GM12892 (cell line): ENCODE measurements at regions not wholly inside any gene's neighbourhood (a gene's known extent, or its start where the extent isn't known, plus 50 kb on each side); places are given as distances from the start of the nearest gene placed in this dataset.

Experiments used
- POLR2A ChIP-seq: IDR thresholded peaks from 2 replicates; pipeline ENCODE4 v1.6.1; 2011; ENCODE audit warnings: low read depth, low read length, control low read depth
- POLR2AphosphoS5 ChIP-seq: IDR thresholded peaks from 2 replicates; pipeline ENCODE4 v1.6.1; 2011; ENCODE audit warnings: low read depth, low read length, control low read depth

DNA sequence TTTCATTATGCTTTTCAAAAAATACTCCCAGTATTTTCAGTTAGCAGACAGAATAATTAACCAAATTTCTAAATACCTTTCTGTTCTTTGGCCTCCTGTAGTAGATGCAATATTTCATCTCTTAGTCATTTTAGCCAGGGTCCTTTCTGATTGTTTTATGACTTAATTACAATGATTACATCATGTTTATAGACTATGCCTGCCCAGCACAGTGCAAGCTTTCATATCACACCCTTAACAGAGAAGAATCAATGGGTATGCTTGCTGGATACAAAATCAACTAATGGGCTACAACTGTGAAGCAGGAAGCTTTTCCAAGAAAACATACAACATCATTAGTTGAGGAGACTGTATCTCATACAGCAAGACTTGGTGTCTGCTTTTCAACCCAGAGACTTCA, 119.8 kb upstream of the NRSN1 start:
- TF ChIP-seq POLR2A (no peak), POLR2AphosphoS5 (no peak)
